IMR-90 (cell line): ENCODE measurements at regions not wholly inside any gene's neighbourhood (a gene's known extent, or its start where the extent isn't known, plus 50 kb on each side); places are given as distances from the start of the nearest gene placed in this dataset.

Experiments used
- ATAC-seq: fragments of 200-7000 bp; cut with Tn5 transposase; 2 replicates; pipeline ENCODE4 v1.9.1; 2020; ENCODE audit warnings: low read depth, mild to moderate bottlenecking, moderate library complexity
- BruUV-seq: library from RNA; stranded (reverse); fragments of 400-500 nt; replicated peaks from 2 replicates; lab custom pipeline; 2021; lab: Mats Ljungman, UMichigan
- CTCF ChIA-PET: fragments of 300-600 bp; formaldehyde crosslinking; extraction: SDS; loops from one replicate; lab custom pipeline; 2021; ENCODE audit warnings: antibody characterized with exemption; lab: Yijun Ruan, JAX
- POLR2A ChIA-PET: fragments of 300-600 bp; sonication (Branson Sonifier 250); formaldehyde crosslinking; loops from one replicate; lab custom pipeline; 2022; ENCODE audit warnings: antibody characterized with exemption; ENCODE audit not compliant: unreplicated experiment; lab: Charles Lee
- DNase-seq: peaks from one replicate; pipeline ENCODE4 v3.0.0; 2013
- H2AFZ ChIP-seq: replicated peaks from 2 replicates; pipeline ENCODE3; 2013; ENCODE audit warnings: low read length, mild to moderate bottlenecking; ENCODE audit not compliant: poor library complexity
- H2AK5ac ChIP-seq: 2 replicates; pipeline ENCODE4 v1.6.1; 2013; ENCODE audit warnings: low read depth, low read length, inconsistent platforms
- H2AK9ac ChIP-seq: replicated peaks from 2 replicates; pipeline ENCODE3; 2013; ENCODE audit warnings: mild to moderate bottlenecking, low read depth, low read length, moderate library complexity; ENCODE audit not compliant: poor library complexity
- H2BK120ac ChIP-seq: 2 replicates; pipeline ENCODE4 v1.6.1; 2013; ENCODE audit warnings: low read depth, low read length, inconsistent platforms
- H2BK15ac ChIP-seq: 3 replicates; pipeline ENCODE4 v1.6.1; 2013; ENCODE audit warnings: low read depth, low read length, inconsistent platforms
- H2BK20ac ChIP-seq: 2 replicates; pipeline ENCODE4 v1.6.1; 2013; ENCODE audit warnings: low read depth, mild to moderate bottlenecking, inconsistent platforms, low read length, moderate library complexity
- H2BK5ac ChIP-seq: 2 replicates; pipeline ENCODE4 v1.6.1; 2013; ENCODE audit warnings: mild to moderate bottlenecking, low read depth, low read length, inconsistent platforms; ENCODE audit not compliant: poor library complexity, severe bottlenecking
- H3K14ac ChIP-seq: replicated peaks from 2 replicates; pipeline ENCODE4 v1.6.1; 2013; ENCODE audit warnings: low read depth, low read length, inconsistent platforms
- H3K18ac ChIP-seq: 2 replicates; pipeline ENCODE4 v1.6.1; 2013; ENCODE audit warnings: low read depth, low read length, control low read depth
- H3K23ac ChIP-seq: 2 replicates; pipeline ENCODE4 v1.6.1; 2013; ENCODE audit warnings: low read depth, low read length, inconsistent platforms
- H3K27ac ChIP-seq: 2 replicates; pipeline ENCODE4 v1.5.1; 2013; ENCODE audit warnings: mild to moderate bottlenecking, control low read depth, low read length; ENCODE audit not compliant: insufficient read depth
- H3K27me3 ChIP-seq: 2 replicates; pipeline ENCODE4 v1.6.1; 2013; ENCODE audit warnings: low read length; ENCODE audit not compliant: control insufficient read depth, insufficient read depth
- H3K36me3 ChIP-seq: 2 replicates; pipeline ENCODE4 v1.6.1; 2013; ENCODE audit warnings: low read length, mixed read lengths; ENCODE audit not compliant: control insufficient read depth, insufficient read depth
- H3K4ac ChIP-seq: 2 replicates; pipeline ENCODE4 v1.6.1; 2013; ENCODE audit warnings: low read depth, low read length, inconsistent platforms
- H3K4me1 ChIP-seq: 2 replicates; pipeline ENCODE4 v1.6.1; 2013; ENCODE audit warnings: low read length, mixed read lengths; ENCODE audit not compliant: control insufficient read depth, insufficient read depth
- H3K4me2 ChIP-seq: 2 replicates; pipeline ENCODE4 v1.6.1; 2013; ENCODE audit warnings: low read depth, mild to moderate bottlenecking, control low read depth, low read length, moderate library complexity
- H3K4me3 ChIP-seq: 2 replicates; pipeline ENCODE4 v1.5.1; 2013; ENCODE audit warnings: low read depth, mild to moderate bottlenecking, control low read depth, low read length, moderate library complexity; ENCODE audit not compliant: insufficient read depth
- H3K56ac ChIP-seq: 2 replicates; pipeline ENCODE4 v1.6.1; 2013; ENCODE audit warnings: low read length, inconsistent platforms; ENCODE audit not compliant: insufficient read depth; ENCODE audit errors: extremely low read depth
- H3K79me1 ChIP-seq, 2 experiments: 2 replicates each; pipeline ENCODE4 v1.6.1; 2013; ENCODE audit warnings: low read length in 2 of 2, inconsistent platforms in 1 of 2, low read depth in 1 of 2
- H3K9ac ChIP-seq: 2 replicates; pipeline ENCODE4 v1.6.1; 2013; ENCODE audit warnings: low read depth, low read length, control low read depth
- H3K9me1 ChIP-seq: 2 replicates; pipeline ENCODE4 v1.6.1; 2013; ENCODE audit warnings: low read length, inconsistent platforms; ENCODE audit not compliant: insufficient read depth
- H3K9me3 ChIP-seq: 2 replicates; pipeline ENCODE4 v1.6.1; 2013; ENCODE audit warnings: low read length; ENCODE audit not compliant: control insufficient read depth, insufficient read depth
- H4K20me1 ChIP-seq: 2 replicates; pipeline ENCODE4 v1.6.1; 2013; ENCODE audit warnings: low read length, inconsistent platforms; ENCODE audit not compliant: insufficient read depth
- H4K5ac ChIP-seq: 2 replicates; pipeline ENCODE4 v1.6.1; 2013; ENCODE audit warnings: mild to moderate bottlenecking, low read depth, low read length, control low read depth
- H4K8ac ChIP-seq, 2 experiments: 2 replicates each; pipeline ENCODE4 v1.6.1; 2013; ENCODE audit warnings: low read depth in 2 of 2, low read length in 2 of 2, control low read depth in 1 of 2, inconsistent platforms in 1 of 2
- H4K91ac ChIP-seq: 2 replicates; pipeline ENCODE4 v1.6.1; 2013; ENCODE audit warnings: low read depth, low read length, inconsistent platforms; ENCODE audit not compliant: insufficient read depth
- NFE2L2 ChIP-seq: fragments of 150-350 bp; IDR thresholded peaks from 2 replicates; pipeline ENCODE4 v1.6.1; 2016; ENCODE audit warnings: low read depth, mild to moderate bottlenecking, low read length
- RAD21 ChIP-seq: IDR thresholded peaks from 2 replicates; pipeline ENCODE4 v1.6.1; 2012; ENCODE audit warnings: low read length, improper control_type of control experiment
- RCOR1 ChIP-seq: IDR thresholded peaks from 2 replicates; pipeline ENCODE4 v1.6.1; 2012; ENCODE audit warnings: mild to moderate bottlenecking, low read length, improper control_type of control experiment; ENCODE audit not compliant: insufficient replicate concordance
- WGBS, 2 experiments: methylation state at CpG; one replicate each; pipeline versions ENCODE4 v1.1.5 to v1.1.7; 2013; ENCODE audit warnings: missing lambda C conversion rate in 2 of 2; ENCODE audit not compliant: insufficient read length in 1 of 2; ENCODE audit errors: extremely low coverage in 2 of 2; 5-methylcytosine and 5-hydroxymethylcytosine counted together
- dilution Hi-C: fragments of 300-500 bp; cut with HindIII; formaldehyde crosslinking; loops from one replicate; pipeline ENCODE4 v1.14.3; 2018; ENCODE audit warnings: low sequenced_read_pairs; ENCODE audit not compliant: unreplicated experiment
- in situ Hi-C: fragments of 300-500 bp; cut with MboI; formaldehyde crosslinking; loops from 3 replicates; pipeline ENCODE4 v1.14.3; 2019; ENCODE audit warnings: low sequenced_read_pairs, inconsistent platforms, mixed read lengths
- intact Hi-C: fragments of 100-400 bp; cut with micrococcal nuclease; formaldehyde crosslinking; loops from 2 replicates; pipeline ENCODE4 v1.10.0; 2022

DNA sequence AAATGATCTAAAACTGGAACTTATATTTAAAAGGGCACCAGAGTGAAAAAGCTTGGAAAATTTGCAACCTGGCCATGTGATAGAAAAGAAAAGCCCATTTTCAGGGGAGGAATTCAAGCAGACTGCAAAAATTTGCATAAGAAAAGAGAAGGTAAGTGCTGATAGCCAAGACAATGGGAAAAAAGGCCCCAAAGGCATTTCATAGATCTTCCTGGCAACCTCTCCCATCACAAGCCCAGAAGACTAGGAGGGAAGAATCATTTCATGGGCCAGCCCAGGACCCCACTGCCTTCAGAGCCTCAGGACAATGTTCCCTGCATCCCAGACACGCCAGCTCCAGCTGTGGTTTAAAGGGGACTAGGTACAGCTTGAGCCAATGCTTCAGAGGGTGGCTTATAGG, 887.3 kb upstream of the DIAPH2 start:
- Histone ChIP-seq H3K9me1 (no peaks in the 10 kb centered on the region), H2AK9ac (no peak overlapping the region), H3K4me2 (no peak overlapping the region), H3K36me3 (no peaks in the 10 kb centered on the region), H3K9me3 (no peaks in the 10 kb centered on the region), H4K20me1 (no peaks in the 10 kb centered on the region), H3K4ac (no peak overlapping the region), H4K5ac (no peak overlapping the region), H4K8ac (no peak overlapping the region), H3K56ac (no peak overlapping the region), H2BK5ac (no peak overlapping the region), H2BK20ac (no peak overlapping the region), H3K18ac (no peak overlapping the region), H3K4me3 (no peak overlapping the region), H3K9ac (no peak overlapping the region), H3K4me1 (no peaks in the 10 kb centered on the region), H2BK120ac (no peak overlapping the region), H2BK15ac (no peak overlapping the region), H4K91ac (no peak overlapping the region), H2AK5ac (no peak overlapping the region), H3K27ac (no peak overlapping the region), H3K79me1 (no peaks in the 10 kb centered on the region), H3K14ac (no peak overlapping the region), H3K27me3 (no peaks in the 10 kb centered on the region), H3K23ac (no peak overlapping the region), H2AFZ (no peak overlapping the region)
- DNase-seq (no peak), ATAC-seq (no peak)
- intact Hi-C loops, result no loop called here
- TF ChIP-seq RAD21 (no peak), RCOR1 (no peak), NFE2L2 (no peak)
- CTCF ChIA-PET, result no interaction called here
- no CpG with 5 or more reads among the region's 1 CpG for WGBS, 2 experiments
- POLR2A ChIA-PET, result no interaction called here
- in situ Hi-C loops, result no loop called here
- BruUV-seq, result no TSS peak
- dilution Hi-C loops, result no loop called here
